ENCODE measurements at regions not wholly inside any gene's neighbourhood (a gene's known extent, or its start where the extent isn't known, plus 50 kb on each side); places are given as distances from the start of the nearest gene placed in this dataset.

- DNase-seq (ENCODE audit: low spot score) = no peak
- 95% methylated on average over 5 of the region's 5 CpGs for WGBS (ENCODE audit: low lambda C conversion rate, missing lambda C conversion rate)
- Histone ChIP-seq H3K9me3 (ENCODE audit: low read depth) (no peaks in the 10 kb centered on the region), H4K20me1 (ENCODE audit: insufficient read depth, poor library complexity, severe bottlenecking) (no peaks in the 10 kb centered on the region), H3K36me3 (replicated peaks; ENCODE audit: insufficient read depth, low read depth) (no peaks in the 10 kb centered on the region), H3K4me3 (no peak overlapping the region), H3K79me2 (no peaks in the 10 kb centered on the region), H3K27ac (no peak overlapping the region), H3K9me2 (replicated peaks; ENCODE audit: insufficient read depth) (no peaks in the 10 kb centered on the region), H3K4me2 (no peak overlapping the region), H2AFZ (no peak overlapping the region), H3K4me1 (ENCODE audit: insufficient read depth) (peaks cover 10% of the 10 kb centered on the region), H3K27me3 (no peaks in the 10 kb centered on the region)
- TF ChIP-seq EZH2 (IDR thresholded peaks at IDR 0.05; ENCODE audit: borderline replicate concordance) (no peak), CTCF (IDR thresholded peaks at IDR 0.05; ENCODE audit: poor library complexity) (no peak), EZH2phosphoT487 (IDR thresholded peaks at IDR 0.05; ENCODE audit: low read depth, severe bottlenecking, unreplicated experiment) (no peak)
Measured at GRCh38 chr10:114711176-114711868, 53.2 kb upstream of the ABLIM1 start.

- WGBS (ENCODE audit: low lambda C conversion rate, missing lambda C conversion rate) = 96% methylated on average over 7 of the region's 7 CpGs
- Histone ChIP-seq H3K4me1 (ENCODE audit: insufficient read depth) (peaks cover 10% of the 10 kb centered on the region), H4K20me1 (ENCODE audit: insufficient read depth, poor library complexity, severe bottlenecking) (no peaks in the 10 kb centered on the region), H3K9me3 (ENCODE audit: low read depth) (no peaks in the 10 kb centered on the region), H3K4me2 (no peak overlapping the region), H3K27ac (no peak overlapping the region), H3K79me2 (no peaks in the 10 kb centered on the region), H3K4me3 (no peak overlapping the region), H3K27me3 (no peaks in the 10 kb centered on the region), H2AFZ (no peak overlapping the region), H3K36me3 (replicated peaks; ENCODE audit: insufficient read depth, low read depth) (no peaks in the 10 kb centered on the region), H3K9me2 (replicated peaks; ENCODE audit: insufficient read depth) (no peaks in the 10 kb centered on the region)
- TF ChIP-seq EZH2phosphoT487 (IDR thresholded peaks at IDR 0.05; ENCODE audit: low read depth, severe bottlenecking, unreplicated experiment) = no peak
- no peak for TF ChIP-seq EZH2 (IDR thresholded peaks at IDR 0.05; ENCODE audit: borderline replicate concordance)
- TF ChIP-seq CTCF (IDR thresholded peaks at IDR 0.05; ENCODE audit: poor library complexity) = no peak
- no peak for DNase-seq (ENCODE audit: low spot score)
Measured at GRCh38 chr10:114711869-114712250, 53.8 kb upstream of the ABLIM1 start.

GRCh38 chr10:114713525-114714090 is 55.5 kb upstream of the ABLIM1 start:
- Histone ChIP-seq H3K4me1 (ENCODE audit: insufficient read depth) (peaks cover 10% of the 10 kb centered on the region), H3K36me3 (replicated peaks; ENCODE audit: insufficient read depth, low read depth) (no peaks in the 10 kb centered on the region), H2AFZ (no peak overlapping the region), H3K9me3 (ENCODE audit: low read depth) (no peaks in the 10 kb centered on the region), H3K27ac (no peak overlapping the region), H4K20me1 (ENCODE audit: insufficient read depth, poor library complexity, severe bottlenecking) (no peaks in the 10 kb centered on the region), H3K79me2 (no peaks in the 10 kb centered on the region), H3K4me3 (no peak overlapping the region), H3K9me2 (replicated peaks; ENCODE audit: insufficient read depth) (no peaks in the 10 kb centered on the region), H3K4me2 (no peak overlapping the region), H3K27me3 (no peaks in the 10 kb centered on the region)
- DNase-seq (ENCODE audit: low spot score) = no peak
- 74% methylated on average over 5 of the region's 5 CpGs for WGBS (ENCODE audit: low lambda C conversion rate, missing lambda C conversion rate)
- TF ChIP-seq EZH2 (IDR thresholded peaks at IDR 0.05; ENCODE audit: borderline replicate concordance) (no peak), EZH2phosphoT487 (IDR thresholded peaks at IDR 0.05; ENCODE audit: low read depth, severe bottlenecking, unreplicated experiment) (no peak), CTCF (IDR thresholded peaks at IDR 0.05; ENCODE audit: poor library complexity) (no peak)
